CD4-positive, alpha-beta T cell treated with Interleukin-4 for 4 hours (primary cell): ENCODE measurements at regions not wholly inside any gene's neighbourhood (a gene's known extent, or its start where the extent isn't known, plus 50 kb on each side); places are given as distances from the start of the nearest gene placed in this dataset.
"Not testable (repeated sequence)": the region's sequence is repeated elsewhere in the genome, so short reads cannot be mapped to it uniquely, and the experiment has no call there.

ENCODE experiments used
- DNase-seq: peaks from one replicate; pipeline ENCODE4 v3.0.0-alpha.2; 2020

DNA sequence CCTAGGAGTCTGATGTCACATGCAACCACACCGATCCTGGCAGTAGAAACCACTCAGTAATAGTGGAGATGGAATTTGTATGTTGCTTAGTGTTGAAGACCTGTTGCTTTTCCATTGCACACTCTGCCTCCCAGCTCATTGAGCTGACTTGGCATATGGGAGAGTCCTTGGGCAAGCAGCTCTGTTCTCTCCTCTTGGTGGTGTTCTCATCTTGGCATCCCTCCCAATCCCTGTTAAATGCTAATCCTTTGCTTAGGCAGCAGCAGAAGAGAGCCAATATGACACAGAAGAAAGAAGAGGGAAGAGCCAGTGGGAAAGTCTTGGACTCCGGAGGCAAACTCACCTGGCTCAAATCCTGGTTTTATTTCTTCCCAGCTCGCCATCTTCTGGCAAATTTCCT lies 178.0 kb upstream of the CAND1 start:
- DNase-seq, result no peak

DNA sequence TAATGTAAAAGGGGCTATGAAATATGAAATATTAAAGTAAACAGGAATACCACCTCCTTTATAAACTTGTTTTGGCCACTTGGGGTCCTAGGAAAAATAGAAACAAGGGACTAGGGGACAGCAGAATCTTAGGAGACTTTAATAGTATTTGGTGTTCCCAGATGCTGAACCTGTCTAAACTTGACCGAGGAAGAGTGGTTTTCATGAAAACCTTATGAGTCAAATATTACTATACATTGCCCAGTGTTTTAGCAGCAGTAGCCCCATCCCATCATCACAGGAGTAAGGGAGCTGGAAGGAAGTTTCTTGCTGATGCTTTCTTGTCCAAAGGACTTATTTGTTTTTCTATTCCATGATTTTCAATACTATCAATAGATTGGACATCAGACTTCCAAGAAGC lies 177.5 kb upstream of the CAND1 start:
- no peak for DNase-seq

DNA sequence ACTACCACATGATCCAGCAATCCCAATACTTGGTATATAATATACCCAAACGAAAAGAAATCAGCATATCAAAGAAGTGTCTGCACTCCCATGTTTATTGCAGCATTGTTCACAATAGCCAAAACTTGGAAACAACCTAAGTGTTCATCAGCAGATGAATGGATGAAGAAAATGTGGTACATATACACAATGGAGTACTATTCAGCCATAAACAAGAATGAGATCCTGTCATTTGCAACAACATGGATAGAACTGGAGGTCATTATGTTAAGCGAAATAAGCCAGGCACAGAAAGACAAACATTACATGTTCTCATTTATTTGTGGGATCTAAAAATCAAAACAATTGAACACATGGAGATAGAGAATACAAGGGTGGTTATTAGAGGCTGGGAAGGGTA lies 176.2 kb upstream of the CAND1 start:
- not testable (repeated sequence) for DNase-seq

DNA sequence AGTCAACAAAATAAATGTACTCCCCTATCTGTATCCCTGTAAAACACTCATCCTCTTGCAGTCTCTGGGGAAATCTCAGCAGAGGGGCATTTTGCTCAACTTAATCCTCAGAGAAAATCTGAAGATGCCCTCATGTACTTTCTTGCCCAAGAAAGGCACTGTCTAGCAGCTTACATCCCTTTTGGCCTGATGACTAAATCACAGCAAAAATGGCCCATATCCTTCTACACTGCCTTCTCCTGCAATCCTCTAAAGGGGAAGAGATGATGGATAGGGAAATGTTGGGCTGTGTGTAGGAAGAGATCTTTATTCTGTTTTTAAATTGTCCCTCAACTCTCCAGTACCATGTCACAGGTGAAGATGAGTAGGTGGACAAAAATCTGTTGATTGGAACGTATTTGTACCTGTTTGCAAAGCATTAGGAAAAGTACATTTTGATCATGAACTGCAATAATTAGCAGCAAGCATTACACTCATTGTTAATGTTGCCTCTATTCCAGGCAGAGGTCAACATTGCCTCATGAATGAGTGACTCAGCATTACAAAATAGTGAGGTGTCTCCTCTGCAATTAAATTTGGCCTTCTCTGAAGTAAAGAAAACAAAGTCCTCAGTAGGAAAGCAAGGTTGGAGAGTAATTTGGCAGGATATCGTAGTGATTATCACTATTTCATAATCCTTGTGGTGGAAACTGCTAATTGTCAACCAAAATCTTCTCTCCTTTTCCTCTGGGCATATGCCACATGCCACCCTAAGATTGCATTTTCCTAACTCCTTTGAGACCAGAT lies 172.4 kb upstream of the CAND1 start:
- no peak for DNase-seq

DNA sequence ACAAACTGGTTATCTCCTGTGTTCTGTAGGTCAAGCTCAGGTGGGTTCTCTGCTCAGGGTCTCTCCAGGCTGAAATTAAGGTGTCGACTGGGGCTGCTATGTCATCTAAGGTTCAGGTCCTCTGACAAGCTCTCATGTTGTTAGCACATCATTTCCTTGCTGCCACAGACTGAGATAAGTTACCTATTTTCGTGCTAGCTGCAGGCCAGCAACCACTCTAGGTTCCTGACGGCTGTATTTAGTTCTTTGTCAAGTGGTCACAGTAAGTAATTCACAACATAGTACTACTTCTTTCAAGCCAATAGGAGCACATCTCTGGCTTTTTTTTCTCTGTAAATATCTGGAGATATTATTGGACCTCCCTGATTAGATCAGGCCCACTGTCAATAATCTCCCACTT lies 169.3 kb upstream of the CAND1 start:
- no peak for DNase-seq

DNA sequence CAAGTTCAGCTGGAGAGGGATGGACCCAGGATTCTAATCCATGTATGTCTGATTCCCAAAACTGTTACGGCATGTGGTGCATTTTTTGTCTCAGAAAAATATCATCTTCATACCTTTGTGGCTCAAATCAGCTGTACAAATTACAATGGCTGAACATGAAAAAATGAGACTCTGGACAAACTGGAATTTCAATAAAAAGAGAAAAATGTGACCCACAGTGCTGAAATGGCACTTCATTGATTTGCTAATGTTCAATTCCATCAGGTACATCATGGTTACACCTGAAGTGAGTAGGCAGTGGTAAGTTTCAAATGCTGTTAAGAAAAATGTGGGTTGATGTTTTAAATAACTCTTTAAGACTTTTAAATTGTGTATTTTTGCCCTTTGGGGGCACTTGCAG lies 165.6 kb upstream of the CAND1 start:
- DNase-seq, result no peak

DNA sequence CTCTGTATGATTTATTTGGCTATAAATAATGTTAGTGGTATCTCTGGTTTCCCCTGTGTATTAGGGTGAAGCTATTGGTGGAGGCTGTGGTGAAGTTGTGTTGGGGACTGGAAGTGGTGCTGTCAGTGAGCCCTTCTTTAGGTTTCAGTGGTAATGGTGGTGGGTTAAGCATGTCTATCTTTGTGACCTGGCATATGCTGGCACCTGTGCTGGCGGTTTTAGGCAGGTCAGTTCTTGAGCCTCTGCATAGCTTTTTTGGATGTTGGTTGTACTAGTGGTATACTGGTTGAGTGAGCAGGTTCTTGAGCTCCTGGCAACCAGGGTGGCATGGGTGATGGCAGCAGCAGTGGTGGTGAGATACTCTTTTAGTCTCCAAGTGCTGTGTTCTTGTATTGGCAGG lies 161.9 kb upstream of the CAND1 start:
- no peak for DNase-seq

DNA sequence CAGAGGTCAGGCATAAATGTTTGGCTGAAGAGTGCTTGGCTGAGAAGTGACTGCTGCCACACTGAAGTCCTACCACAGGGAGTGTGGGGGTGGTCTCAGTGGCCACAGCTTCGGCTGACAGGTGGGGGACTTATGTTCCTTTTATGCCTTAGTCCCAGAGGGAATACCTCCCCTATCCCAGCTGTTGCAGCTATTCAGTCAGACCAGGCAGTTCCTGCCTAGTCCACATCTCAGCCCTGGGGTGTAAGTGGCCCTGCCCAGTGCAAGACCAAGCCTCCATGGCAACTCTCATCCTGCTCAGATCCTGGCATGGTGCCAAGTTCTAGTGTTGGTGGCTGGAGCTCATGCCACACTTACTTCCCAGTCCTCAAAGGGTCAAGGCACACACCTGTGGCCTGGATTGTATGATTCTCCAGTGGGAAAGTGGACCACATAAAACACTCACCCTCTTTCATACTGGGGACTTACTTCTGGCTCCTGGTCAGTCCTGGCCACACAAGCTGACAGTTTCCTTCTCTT lies 161.3 kb upstream of the CAND1 start:
- no peak for DNase-seq

DNA sequence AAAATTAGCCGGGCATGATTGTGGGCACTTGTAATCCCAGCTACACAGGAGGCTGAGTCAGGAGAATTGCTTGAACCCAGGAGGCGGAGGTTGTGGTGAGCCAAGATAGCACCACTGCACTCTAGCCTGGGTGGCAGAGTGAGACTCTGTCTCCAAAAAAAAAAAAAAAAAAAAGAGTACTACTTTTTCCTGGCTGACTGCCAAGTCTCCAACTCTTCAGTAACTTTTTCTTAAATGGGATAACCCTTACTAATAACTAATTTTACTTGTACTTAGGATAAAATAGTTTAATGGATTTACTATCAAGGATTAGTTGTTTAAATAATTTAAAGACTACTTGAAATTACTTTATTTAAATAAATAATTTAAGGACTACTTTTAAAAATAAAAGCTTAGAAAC lies 158.8 kb upstream of the CAND1 start:
- not testable (repeated sequence) for DNase-seq

DNA sequence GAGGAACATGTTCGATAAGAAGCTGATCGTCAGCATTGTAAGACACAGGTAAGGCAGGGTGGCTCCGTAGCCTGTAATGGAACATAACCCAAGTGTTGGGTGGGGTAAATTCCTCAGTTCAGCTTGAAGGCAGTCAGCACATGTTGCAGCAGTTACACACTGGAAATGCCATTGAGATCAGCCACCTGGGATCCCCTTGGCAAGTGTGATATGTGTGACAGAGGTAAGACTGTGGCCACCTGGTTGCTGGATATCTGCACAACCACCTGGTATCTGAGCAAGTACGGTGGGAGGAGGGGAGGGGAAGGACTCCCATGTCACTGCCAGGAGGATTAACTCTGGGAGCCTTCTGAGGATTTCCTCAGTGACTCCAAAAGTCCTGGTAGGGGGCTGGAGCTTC lies 158.0 kb upstream of the CAND1 start:
- DNase-seq, result no peak

DNA sequence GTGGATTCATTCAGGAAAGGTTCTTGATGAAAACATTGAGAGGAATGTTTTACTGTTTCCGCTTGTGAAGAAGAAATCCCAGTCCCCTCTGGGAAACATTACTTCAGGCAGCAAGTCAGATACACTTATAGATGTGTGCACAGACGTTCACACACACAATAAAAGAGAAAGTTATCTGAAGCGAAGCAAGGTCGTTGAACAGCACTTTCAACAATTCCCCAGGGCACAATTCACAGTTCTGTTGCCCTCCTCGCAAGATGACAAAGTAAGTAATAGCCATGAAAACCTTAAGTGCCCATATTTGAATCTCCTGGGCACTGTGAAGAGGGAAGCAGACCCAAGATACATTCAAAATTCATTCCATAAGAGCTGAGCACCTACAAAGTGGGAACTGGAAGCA lies 156.6 kb upstream of the CAND1 start:
- DNase-seq, result no peak

DNA sequence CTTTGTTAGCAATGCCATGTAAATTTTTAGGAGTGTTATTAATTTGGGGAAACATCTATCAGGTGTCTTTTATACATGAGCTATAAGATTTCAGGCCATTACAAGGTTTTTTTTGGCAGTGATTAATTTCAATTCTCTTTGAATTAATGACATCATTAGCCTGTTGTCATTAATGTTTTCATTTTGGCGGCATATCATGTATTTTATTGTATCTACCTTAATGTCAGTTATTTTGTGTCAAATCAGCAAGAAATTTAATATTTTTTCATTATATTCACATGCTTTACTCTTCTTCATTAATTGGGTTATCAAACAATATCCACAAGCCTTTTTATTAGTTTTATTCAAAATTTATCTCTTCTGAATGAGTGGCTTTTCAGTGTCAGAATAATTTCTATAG lies 153.0 kb upstream of the CAND1 start:
- no peak for DNase-seq

DNA sequence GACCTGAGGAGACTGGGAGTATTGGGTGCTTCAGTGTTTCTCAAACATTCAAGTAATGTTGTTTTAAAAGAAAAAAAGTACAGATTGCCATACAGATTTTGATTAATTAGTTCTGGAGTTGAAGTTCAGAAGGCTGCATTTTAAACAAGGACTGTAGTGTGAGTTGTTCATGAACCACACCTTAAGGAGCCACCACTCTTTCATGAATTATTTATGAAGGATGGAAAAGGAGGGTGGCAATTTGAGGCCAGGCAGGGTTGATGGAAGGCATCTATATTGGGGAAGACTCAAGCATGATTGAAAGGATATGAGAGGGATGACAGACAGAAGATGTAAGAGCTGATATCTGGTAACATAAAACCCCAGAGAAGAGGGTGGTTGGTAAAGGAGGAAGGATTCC lies 146.6 kb upstream of the CAND1 start:
- no peak for DNase-seq

DNA sequence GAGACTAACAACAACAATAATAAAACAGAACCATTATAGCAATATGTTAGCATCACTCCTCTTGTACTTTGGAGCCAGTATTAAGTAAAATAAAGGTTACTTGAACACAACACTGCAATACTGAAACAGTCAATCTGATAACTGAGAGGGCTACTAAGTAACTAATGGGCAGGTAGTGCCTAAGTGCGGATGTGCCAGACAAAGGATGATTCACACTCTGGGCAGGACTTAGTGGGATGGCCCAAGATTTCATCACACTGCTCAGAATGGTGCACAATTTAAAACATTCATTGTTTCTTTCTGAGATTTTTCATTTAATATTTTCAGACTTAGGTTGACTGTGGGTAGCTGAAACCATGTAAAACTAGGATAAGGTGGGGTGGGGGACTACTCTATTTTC lies 131.9 kb upstream of the CAND1 start:
- DNase-seq, result no peak

DNA sequence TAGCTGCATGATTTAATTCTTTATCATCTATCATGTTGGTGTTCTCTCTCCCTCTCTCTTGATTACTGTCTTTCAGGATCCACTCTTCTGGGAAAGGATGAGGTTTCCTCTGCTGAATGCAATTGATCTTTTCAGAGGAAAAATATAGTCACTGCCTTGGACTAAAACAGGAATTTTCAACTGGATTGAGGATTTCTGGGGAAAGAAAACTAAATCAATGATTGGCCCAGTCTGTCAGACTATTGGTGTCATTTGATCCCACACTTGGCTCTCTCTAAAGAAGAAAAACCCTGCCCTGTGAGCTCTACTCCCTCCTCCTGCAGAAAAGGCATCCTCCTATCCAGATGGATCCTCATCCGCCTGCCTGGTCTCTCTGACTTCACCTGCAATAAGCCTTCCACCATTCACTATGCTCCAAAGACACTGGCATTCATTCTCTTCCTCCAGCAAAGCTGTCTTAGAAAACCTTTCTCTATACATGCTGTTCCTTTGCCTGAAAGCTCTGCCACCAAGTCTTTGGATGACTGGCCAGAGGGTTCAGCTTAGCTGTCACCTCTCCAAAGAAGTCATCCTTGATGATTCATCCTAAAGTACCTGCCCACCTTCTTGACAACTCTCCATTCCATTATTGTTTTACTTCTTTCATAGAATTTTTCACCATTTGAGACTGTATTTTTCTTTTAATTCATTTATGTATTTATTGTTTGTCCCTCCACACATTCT lies 127.7 kb upstream of the CAND1 start:
- DNase-seq, result no peak

DNA sequence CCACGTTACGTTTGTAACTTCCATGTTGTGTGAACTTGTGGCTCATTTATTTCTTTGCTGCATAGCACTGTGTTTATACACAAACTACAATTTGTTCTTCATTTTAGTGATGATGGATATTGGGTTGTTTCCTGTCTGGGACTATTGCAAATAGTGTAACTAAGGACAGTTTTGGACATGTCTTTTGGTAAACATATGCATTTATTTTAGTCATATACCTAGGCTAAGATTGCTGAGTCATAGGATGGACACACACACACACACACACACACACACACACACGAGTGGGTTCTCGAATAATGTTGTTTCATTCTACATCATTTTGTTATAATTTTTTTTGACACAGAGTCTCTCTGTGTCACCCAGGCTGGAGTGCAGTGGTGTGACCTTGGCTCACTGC lies 123.5 kb upstream of the CAND1 start:
- DNase-seq, result no peak

DNA sequence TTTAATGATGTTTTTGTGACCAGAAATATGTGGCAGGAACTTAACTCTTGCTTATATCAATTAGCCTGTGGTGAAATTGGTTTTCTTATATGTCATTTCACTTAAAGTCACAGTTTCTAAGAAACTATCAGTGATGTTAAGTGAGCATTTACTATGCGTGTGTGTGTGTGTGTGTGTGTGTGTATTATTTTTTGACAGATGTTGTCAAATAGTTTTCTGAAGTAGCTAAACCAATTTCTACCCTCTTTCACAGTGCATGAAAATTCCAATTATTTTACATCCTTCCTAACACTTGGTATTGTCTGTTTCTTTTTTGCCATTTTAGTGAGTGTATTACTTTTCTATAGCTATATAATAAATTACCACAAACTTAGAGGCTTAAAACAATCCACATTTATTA lies 122.1 kb upstream of the CAND1 start:
- no peak for DNase-seq

DNA sequence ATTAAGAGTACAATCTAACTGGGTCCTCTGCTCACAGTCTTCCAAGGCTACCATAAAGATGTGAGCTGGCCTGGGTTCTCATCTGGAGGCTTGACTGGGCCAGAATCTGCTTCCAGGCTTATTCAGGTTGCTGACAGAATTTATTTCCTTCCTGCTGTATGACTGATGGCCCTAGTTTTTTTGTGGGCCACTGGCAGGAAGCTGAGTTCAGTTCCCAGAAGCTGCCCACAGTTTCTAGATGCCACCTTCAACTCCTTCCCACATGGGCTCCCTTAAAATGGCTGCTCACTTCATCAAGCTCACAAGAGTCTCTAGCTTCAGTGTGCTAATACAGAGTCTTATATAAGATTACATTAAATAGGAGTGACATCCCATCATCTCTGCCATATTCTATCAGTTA lies 121.7 kb upstream of the CAND1 start:
- DNase-seq, result no peak

DNA sequence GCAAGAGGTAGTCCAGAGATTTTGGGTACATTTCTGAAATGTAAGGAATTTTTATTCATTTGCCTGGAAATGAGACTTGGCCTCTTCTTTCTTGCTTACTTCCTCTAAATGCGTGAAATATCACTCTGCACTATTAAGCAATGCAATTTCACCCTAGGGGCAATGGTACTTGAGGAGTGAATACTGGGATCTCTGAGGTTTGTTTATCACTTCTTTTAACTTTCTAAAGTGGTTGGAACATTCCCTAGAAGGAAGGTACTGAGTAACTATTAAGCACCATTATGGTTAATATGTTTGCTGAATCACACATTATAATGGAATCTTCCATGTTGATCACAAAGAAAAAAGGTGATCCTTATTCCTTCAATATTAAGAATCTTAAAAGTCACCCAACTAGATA lies 120.9 kb upstream of the CAND1 start:
- no peak for DNase-seq

DNA sequence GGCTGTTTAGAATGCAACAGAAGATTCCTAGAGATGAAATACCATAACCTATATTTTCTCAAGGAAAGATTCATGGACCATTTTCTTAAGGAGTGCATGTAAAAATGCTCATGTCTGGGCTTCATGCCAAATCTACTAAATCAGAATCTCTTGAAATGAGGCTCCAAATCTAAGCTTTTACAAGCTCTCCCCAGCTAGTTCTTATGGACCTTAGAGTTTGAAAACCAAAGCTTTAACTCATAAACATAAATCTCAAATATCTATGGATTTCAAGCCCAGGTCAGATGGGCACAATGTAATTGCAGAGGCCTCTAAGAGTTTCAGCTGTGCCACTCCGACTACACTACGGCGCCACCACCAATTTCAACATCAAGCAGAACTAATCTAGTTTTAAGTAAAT lies 117.3 kb upstream of the CAND1 start:
- DNase-seq, result no peak

DNA sequence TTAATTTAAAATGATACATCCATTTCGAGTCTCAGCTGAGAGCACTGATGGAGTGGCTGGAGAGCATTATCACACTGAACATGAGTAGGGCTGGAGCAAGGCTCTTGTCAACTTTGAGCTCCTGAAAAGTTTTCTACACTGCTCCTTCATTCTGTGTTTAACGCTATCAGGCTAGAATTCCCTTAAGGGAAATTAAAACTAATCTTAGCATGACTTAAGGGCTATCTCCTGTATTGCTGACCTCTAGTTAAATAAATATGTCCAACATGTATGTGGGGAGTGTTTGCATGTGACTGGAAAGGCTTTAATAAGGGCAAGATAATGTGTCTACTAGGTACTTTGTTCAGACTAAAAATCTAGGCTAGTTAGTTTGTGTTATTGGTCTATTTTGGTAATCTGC lies 116.7 kb upstream of the CAND1 start:
- no peak for DNase-seq

DNA sequence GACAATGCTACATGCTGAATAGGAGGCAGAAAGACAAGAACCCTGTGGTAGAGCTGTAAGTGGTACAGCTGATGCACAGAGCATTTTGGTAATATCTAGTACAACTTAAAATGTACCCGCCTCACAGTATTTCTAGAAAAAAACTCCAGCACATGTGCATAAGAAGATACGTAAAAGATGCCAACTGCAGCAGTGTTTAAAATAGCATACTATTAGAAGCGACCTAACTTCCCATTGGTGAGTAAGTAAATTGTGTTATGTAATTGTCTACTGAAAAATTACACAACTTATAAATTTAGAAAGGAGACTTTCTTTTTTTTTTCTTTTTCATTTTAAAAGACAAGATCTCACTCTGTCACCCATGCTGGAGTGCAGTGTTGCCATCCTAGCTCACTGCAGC lies 114.3 kb upstream of the CAND1 start:
- no peak for DNase-seq

DNA sequence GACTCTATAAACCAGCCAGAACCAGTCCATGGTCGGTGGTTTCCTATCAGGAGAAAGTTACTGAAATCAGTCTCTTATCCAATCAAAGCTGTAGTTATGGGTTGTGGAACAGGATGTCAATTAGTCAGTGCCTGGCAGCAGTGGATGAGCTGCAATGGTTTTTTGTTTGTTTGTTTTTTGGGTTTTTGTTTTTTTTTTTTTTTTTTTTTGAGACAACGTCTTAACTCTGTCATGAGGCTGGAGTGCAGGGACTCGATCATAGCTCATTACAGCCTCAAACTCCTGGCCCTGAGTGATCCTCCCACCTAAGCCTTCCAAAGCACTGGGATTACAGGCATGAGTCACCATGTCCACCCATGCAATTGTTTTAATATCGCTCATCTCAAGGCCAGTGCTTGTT lies 113.3 kb upstream of the CAND1 start:
- no peak for DNase-seq

DNA sequence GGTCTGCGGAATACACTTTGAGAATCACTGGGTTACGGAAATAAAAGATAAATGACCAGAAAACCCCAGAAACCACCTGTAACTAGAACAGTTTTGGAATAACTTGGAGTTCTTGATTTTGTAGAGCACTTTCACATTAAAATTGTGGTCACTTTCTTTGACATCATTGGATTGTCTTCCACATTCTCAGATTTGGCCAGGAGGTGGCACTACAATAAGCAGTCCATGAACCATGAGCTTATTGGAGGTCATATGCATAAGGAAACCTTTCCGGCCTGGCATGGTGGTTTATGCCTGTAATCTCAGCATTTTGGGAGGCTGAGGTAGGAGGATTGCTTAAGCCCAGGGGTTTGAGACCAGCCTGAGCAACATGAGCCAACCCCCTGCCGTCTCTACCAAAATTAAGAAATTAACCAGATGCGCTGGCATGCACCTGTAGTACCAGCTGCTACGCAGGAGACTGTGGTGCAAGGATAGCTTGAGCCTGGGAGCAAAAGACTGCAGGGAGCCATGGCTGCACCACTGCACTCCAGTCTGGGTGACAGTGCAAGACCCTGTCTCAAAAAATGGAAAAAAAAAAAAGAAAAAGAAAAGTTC lies 107.7 kb upstream of the CAND1 start:
- DNase-seq, result peak; percentile 35
